Femur (tissue), 1 donor: ENCODE measurements at regions not wholly inside any gene's neighbourhood (a gene's known extent, or its start where the extent isn't known, plus 50 kb on each side); places are given as distances from the start of the nearest gene placed in this dataset.
"Not testable (repeated sequence)": the region's sequence is repeated elsewhere in the genome, so short reads cannot be mapped to it uniquely, and the experiment has no call there.

Source experiments
- DNase-seq: peaks from one replicate; pipeline ENCODE4 v3.0.0-alpha.2; 2017

GRCh38 chr6:27771235-27771634 lies 141.0 kb downstream of the OR2B2 start:
- no peak for DNase-seq

GRCh38 chr6:27770724-27771123 lies 141.5 kb downstream of the OR2B2 start:
- DNase-seq: no peak

GRCh38 chr6:27768556-27768955 lies 143.6 kb downstream of the OR2B2 start:
- no peak for DNase-seq

GRCh38 chr6:27767851-27768250 lies 144.3 kb downstream of the OR2B2 start:
- no peak for DNase-seq

GRCh38 chr6:27766405-27766804 lies 145.8 kb downstream of the OR2B2 start:
- no peak for DNase-seq

GRCh38 chr6:27765028-27765590 lies 147.1 kb downstream of the OR2B2 start:
- no peak for DNase-seq

- DNase-seq: no peak
Observed at GRCh38 chr6:27761391-27761790, 150.8 kb downstream of the OR2B2 start.

GRCh38 chr6:27760464-27760863 lies 151.7 kb downstream of the OR2B2 start:
- no peak for DNase-seq

GRCh38 chr6:27759930-27760329 lies 152.3 kb downstream of the OR2B2 start:
- no peak for DNase-seq

- no peak for DNase-seq
Observed at GRCh38 chr6:27758491-27758890, 153.7 kb downstream of the OR2B2 start.

GRCh38 chr6:27757307-27757706 lies 154.9 kb downstream of the OR2B2 start:
- DNase-seq: peak; percentile 56

GRCh38 chr6:27755768-27756167 lies 156.4 kb downstream of the OR2B2 start:
- DNase-seq: no peak

- DNase-seq: no peak
Observed at GRCh38 chr6:27754408-27754782, 157.8 kb downstream of the OR2B2 start.

GRCh38 chr6:27753668-27754407 lies 158.4 kb downstream of the OR2B2 start:
- DNase-seq: peak; percentile 78

- DNase-seq: peak; percentile 67
Observed at GRCh38 chr6:27752038-27752885, 159.9 kb downstream of the OR2B2 start.

GRCh38 chr6:27748661-27749060 lies 163.5 kb downstream of the OR2B2 start:
- no peak for DNase-seq

GRCh38 chr6:27747637-27748036 lies 164.6 kb downstream of the OR2B2 start:
- no peak for DNase-seq

GRCh38 chr6:27746860-27747259 lies 165.3 kb downstream of the OR2B2 start:
- not testable (repeated sequence) for DNase-seq

- no peak for DNase-seq
Observed at GRCh38 chr6:27743787-27744186, 168.4 kb downstream of the OR2B2 start.

- DNase-seq: no peak
Observed at GRCh38 chr6:27742833-27743573, 169.2 kb downstream of the OR2B2 start.

GRCh38 chr6:27739902-27740301 lies 172.3 kb downstream of the OR2B2 start:
- not testable (repeated sequence) for DNase-seq

GRCh38 chr6:27736686-27737085 lies 175.5 kb downstream of the OR2B2 start:
- no peak for DNase-seq

GRCh38 chr6:27728442-27728841 lies 183.8 kb downstream of the OR2B2 start:
- no peak for DNase-seq
